T47D (cell line): ENCODE measurements at regions not wholly inside any gene's neighbourhood (a gene's known extent, or its start where the extent isn't known, plus 50 kb on each side); places are given as distances from the start of the nearest gene placed in this dataset.

ENCODE experiments used
- DNase-seq, 2 experiments: peaks; one replicate each; pipeline versions ENCODE4 v3.0.0 to v3.0.0-alpha.2; 2011 to 2012; ENCODE audit warnings: low read depth in 1 of 2, low spot score in 1 of 2
- JUND ChIP-seq: IDR thresholded peaks from 2 replicates; pipeline ENCODE4 v1.6.1; 2012; ENCODE audit warnings: low read depth
- in situ Hi-C: cut with HindIII; loops from 2 replicates; pipeline ENCODE4 v1.10.0; 2016; ENCODE audit warnings: low sequenced_read_pairs, low pct_unique_long_range_greater_than_20kb

DNA sequence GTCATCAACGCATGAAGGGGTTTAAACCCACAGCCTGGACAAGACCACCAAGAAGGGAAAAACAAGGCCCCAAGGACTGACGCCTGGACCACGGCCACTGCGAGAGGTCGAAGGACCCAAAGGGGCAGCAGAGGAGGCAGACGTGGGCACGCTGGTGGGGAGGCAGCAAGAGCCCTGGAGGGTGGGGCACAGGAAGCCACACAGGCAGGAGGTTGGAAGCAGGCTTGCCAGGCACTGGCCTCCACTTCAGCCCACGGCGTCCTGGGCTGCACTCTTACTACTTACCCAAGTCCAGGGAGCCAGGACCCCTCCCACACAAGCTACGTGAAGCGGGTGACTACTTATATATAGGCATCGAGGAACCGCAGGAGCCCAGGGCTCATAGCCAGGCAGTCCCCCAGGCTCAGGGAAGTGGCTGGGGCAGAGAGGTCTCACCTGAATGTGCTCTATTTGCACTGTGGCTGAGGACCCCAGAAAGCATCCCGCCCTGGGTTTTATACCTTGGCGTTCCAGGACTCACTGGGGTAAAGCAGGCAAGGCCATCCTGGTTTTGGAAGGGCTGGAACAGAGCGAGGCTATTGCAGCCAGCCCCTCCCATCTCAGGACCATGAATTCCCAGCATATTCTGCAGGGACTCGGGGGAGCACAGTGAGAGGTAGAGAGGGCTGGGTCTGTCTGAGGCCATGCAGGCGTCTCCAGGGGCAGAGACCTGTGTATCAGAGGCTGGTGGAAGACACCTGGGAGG is 113.8 kb upstream of the AFDN start:
- no peak for DNase-seq
- TF ChIP-seq JUND, result no peak
- in situ Hi-C loops, result no loop called here

DNA sequence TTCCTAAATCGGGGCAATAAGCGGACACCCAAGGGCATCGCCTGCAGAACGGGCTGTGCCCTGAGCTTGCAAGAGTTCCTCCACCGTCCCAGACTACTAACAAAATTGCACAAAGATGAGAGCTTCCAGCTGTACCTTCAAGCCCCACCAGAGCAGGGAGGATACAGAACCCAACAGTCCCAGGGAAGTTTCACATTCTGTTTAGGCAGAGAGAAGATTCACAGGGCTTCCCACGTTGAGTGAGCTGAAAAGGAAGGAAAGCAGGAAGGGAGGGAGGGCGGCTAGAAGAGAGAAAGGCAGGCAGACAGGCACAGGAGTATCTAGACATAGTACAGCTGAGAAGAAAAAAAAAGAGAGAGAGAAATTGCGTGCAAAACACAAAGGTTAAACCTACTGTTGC is 112.6 kb upstream of the AFDN start:
- in situ Hi-C loops, result no loop called here
- no peak for TF ChIP-seq JUND

DNA sequence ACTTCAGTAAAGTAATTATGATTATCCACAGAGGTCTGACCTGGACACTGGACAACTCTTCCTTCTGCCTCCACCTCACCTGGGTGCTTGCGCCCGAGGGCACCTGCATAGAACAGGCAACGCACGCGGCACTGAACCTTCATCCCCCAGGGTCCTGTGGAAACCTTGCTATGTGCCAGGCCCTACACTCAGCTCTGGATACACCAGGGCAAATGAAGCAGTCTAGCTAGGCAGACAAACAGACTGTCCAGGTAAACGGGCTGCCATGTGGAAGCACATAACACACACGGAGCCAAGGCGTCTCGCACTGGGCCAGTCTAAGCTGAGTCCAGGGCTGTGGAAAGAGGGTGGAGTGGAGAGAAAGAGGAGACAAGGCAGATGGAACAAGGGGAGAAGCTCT is 109.3 kb upstream of the AFDN start:
- DNase-seq, result no peak
- in situ Hi-C loops, result no loop called here

More for the DNA sequence above, 112.6 kb upstream of the AFDN start:
- no peak for DNase-seq

DNA sequence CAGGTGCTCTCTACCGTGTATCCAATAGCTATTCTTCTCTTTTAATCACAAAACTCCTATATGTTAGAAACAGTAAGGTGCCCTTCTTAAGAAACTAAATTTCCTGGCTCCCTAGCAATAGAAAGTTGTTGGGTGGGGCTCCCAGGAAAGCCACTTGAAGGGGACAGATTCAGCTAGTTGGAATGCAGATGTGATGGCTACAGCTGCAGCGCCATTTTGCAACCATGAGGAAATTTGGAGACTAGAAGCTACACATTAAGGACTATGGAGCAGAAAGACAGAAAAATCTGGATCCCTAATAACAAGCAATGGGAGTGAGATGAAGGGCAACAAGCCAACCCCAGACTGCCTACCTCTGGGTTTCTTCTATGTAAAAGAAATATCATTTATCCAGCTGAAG is 108.8 kb upstream of the AFDN start:
- in situ Hi-C loops, result no loop called here
- DNase-seq, result no peak
- TF ChIP-seq JUND, result no peak

More for the DNA sequence above, 109.3 kb upstream of the AFDN start:
- no peak for TF ChIP-seq JUND

DNA sequence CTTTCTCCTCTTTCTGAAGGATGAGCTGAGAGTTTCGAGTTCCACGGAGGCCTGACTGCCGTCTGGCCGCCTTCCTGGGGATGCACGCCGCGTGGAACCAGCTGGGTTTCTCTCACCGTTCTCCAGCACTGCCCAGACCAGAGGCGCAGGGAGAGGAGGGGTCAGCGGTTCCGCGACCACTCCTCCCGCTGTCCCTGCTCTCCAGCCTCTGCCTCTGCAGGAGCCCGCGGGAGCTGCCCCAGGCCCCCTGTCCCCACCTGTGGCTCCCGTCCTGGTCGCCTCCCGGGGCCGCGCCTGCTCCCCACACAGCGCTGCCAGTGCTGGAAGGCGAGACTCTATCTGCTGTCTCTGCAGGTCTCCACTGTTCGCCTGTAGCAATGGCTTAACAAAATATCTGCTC is 106.8 kb upstream of the AFDN start:
- in situ Hi-C loops, result no loop called here
- no peak for DNase-seq
- TF ChIP-seq JUND, result no peak

DNA sequence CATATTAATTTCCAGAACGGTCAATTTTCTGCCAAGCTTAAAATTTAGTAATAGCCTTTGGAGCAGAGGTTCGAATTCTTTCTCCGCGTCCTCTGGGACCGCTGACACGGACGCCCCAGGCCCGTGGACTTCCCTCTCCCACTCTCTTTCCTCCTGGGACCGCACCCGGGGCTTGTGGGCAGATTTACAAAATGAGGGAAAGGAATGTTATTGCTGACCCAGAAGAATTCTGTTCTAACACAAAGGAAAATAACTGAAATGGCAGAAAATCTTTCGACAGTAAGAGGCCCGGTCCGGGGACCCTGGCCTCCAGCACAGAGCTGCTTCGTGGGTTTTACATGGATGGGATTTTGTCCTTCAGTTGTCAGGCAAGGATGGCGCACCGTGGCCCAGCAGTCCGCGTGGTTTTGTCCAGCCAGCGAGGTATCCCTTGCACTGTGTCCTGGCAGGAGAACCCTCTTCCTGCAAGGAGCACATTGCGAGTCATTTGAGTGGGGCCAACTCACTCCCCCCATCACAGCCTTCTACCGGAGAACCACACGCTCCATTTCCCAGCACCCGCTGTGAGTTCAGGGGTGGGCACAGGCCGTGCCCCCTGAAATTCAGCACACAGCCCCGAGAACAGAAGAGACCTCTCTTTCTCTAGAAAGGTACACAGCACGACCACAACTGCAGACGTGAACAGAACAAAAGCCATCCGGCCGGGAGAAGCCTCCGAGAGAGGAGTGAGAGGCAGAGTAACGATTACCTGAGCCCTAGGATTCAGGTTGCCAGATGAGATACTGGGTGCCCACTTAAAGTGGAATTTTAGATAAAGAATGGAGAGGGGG is 106.0 kb upstream of the AFDN start:
- DNase-seq, result no peak
- in situ Hi-C loops, result no loop called here
- TF ChIP-seq JUND, result no peak

DNA sequence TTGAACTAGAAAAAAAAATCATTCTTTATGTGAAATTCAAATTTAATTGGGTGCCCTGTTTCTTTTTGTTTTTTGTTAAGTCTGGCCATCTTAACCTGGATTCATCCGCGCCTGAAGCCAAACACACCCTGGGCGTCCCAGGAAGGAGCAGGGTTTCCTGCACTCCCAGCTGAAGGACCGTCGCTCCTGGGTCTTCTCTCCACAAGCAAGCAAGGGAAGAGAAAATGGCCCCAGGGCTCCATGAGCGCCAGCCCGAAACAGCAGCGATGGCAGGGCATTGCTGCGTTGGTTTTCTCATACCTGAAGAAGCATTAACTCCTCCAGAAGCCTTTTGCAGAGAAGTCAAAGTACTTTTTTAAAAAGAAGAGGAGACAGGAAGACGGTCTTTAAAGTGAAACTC is 105.4 kb upstream of the AFDN start:
- DNase-seq, result peak in 1 of 2 experiments; percentile 22
- TF ChIP-seq JUND, result no peak
- in situ Hi-C loops, result no loop called here

DNA sequence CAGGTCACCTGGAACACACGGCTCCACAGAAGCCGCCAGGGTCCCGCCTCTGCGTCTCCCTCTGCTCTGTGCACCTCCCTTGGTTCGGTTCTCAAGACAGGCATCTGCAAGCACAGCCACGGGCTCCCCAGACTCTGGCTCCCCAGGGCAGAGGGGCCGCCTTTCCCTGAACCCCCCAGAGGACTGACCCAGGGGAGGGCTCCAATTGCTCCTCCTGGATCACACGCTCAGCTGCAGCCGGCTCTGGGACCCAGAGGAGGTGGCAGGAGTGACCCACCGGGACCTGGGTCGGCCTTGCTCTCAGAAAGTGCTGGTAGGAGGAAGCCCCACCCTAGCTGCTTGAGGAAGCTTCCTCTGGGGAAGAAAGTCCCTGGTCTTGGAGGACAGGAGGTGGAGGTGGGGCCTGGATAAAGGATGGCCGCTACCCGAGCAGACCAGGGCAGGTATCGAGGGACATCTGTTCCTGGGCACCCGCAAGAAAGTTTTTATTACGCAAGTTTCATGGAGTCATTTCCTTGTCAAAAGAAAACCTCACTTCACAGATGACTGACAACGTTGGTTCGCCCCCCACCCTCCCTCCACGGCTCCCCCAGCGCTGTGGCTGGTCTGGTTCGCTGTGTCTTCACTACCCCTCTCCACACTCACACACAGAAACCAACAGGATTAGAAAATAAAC is 103.9 kb upstream of the AFDN start:
- DNase-seq, result no peak
- TF ChIP-seq JUND, result no peak
- in situ Hi-C loops, result no loop called here

DNA sequence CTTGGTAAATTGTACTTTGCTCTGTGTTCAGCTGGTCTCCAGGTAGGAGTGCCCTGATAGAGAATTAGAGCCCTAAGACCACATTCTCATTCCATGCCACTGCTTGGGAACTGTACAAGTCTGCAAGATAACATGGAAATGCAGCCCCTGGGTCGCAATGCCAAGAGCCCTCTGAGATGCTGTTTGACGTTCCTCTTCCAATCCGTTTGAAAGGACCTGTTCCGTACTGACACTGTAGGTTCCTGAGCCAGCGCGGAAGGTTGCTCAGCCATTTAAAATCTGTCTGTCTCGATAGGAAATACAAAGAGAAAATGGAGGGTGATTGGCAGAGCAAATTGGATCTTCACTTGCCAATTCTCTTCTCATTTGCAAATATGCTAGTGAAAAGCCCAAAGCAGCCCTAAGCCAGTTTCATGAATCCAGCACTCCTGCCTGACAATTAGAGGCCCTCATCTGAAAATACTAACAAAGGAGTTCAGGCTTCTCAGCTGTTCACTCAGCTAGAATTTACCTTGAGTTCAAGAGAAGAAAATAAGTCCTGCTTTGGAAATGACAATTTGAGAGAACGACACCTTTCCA is 100.6 kb upstream of the AFDN start:
- in situ Hi-C loops, result no loop called here

DNA sequence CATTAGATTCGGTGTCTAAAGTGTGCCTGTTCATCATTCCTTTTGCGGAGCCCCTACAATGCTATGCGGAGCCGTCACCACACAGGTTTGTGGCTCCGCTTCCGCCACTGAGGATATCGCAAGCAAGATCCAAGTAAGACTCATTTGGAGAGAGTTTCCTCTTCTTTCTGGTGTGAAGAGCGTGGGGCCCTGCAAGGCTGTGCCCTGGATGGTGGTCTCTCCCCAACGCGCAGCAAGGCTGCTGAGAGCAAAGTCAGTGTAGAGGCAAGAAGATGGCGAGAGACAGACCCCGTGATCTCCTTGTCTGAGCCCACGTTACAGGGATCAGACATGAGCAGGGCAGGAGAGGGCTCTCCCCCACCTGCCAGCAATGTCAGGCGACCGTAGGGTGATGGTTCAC is 96.3 kb upstream of the AFDN start:
- TF ChIP-seq JUND, result no peak
- no peak for DNase-seq
- in situ Hi-C loops, result no loop called here

More for the DNA sequence above, 100.6 kb upstream of the AFDN start:
- no peak for DNase-seq
- TF ChIP-seq JUND, result no peak

DNA sequence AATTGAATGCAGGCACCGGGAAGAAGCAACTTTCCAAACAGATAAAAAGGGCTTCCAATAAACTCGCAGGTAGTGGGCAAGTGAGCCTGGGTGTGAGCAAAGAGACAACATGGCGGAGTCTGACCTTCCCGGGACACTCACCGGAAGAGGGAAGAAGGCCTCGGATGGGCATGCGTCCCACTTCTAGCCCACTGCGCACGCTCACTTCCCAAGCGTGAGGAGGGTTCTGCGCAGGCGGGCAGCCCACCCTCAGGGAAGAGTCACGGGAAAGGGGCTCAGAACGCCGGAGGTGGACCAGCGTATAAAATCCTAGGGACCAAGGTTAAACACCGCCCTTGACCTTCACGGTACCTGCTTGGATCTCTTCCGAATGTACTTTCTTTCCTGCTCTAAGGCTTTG is 95.5 kb upstream of the AFDN start:
- in situ Hi-C loops, result no loop called here
- DNase-seq, result no peak
- TF ChIP-seq JUND, result no peak

DNA sequence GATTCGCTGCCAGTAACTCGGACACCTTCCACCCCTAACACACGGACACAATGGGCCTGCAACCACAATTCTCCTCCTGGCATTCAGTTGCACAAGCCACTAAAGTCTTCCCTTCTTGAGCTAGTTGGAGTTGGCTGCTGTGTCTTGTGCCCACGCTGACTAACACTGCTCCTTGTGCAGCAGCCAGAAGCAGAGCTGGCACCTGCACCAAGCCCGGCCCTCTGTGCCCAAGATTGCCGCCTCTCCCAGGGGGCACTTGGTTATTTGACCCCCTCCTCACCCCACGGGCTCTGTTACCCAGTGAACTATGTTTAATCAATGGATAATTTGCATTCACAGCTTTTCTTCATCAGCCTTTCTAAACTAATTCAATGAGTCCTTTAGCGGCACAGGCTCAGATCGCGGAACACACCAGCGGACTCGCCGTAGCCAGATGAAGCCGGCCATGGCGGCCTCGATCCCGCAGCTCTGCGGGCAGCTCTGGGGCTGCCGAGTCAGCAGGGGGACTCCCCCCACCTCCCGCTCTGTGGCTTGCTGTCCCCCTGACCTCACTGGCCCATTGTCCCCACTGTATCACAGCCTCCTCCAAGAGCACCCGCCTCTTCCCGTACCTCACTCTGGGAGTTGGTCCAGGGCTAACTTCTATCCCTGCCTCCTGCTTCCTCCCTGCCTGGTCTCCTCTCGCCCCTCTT is 94.8 kb upstream of the AFDN start:
- TF ChIP-seq JUND, result no peak
- no peak for DNase-seq
- in situ Hi-C loops, result no loop called here
